GM03348 (cell line): ENCODE measurements at regions not wholly inside any gene's neighbourhood (a gene's known extent, or its start where the extent isn't known, plus 50 kb on each side); places are given as distances from the start of the nearest gene placed in this dataset.
A peak's percentile ranks its signal among the peaks of the same experiment; 100 is the strongest.
"Not testable (repeated sequence)": the region's sequence is repeated elsewhere in the genome, so short reads cannot be mapped to it uniquely, and the experiment has no call there.

Experiments used
- DNase-seq: peaks from one replicate; pipeline ENCODE4 v3.0.0; 2012; ENCODE audit warnings: low spot score

DNA sequence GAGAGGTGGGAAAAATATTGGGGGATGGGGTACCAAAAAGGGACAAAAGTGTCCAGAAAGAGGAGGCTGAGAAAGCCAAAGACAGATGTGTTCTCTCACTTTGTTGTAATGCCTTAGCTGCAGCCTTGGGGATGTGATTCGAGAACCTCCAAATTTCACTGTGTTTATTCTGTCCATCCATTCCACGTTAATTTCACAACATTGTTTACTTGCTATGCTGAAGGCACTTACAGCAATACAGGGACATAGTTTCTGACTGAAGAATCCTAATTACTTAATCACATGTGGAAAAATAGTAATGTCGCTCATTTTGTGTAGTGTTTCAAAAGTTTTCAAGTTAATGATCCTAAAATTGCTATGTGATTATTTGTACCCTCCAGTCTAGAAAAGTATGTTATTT, 146.2 kb upstream of the SLC38A2 start:
- DNase-seq = no peak

DNA sequence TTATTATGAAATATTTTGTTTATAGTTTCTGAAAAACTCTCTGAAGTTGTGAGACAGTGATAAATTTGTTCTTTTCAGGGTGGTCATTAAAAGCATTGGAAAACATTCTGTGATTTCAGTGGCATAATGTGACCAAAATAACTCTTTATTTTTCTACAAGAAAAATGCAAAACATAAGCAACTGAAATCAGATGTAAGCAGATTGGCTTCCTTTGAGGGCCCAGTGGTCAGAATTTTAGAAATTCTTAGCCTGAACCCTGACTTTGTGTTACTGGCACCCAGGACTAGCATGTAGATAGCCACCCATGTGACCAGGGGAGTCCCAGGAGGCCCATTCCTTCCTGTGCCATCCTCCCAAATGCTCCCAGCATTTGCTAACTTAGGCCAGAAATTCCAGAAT, 145.6 kb upstream of the SLC38A2 start:
- DNase-seq = no peak

GRCh38 chr12:46517579-46517962, 145.0 kb upstream of the SLC38A2 start:
- DNase-seq = no peak

DNA sequence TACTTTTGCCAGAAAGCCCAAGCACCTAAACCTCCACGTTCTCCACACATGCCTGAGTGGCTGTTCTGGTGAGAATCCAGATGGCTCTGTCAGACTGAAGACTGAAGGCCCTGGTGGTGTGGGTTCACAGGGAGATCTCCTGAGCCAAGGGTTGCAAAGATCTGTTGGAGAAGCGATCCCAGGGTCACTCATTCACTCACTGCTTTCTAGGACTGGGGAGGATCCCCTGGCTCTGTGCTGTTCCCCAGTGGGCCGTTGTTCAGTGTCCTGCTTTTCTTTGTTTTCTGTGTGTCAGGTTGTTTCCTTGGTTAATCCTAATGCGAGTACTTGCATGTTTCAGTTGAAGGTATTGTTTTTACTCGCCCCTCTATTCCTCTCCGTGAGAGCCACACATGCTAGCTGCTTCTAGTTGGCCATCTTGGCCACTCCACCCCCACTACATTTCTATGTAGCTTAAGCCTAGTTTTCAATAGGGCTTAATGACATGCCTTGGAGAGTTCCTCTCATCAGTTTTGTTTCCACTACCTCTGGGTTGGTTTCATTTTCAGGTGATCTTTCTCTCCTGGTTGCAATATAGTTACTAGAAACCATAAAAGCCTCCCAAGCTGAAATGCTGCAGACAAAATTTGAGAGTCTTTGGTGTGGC, 144.5 kb upstream of the SLC38A2 start:
- DNase-seq = no peak

DNA sequence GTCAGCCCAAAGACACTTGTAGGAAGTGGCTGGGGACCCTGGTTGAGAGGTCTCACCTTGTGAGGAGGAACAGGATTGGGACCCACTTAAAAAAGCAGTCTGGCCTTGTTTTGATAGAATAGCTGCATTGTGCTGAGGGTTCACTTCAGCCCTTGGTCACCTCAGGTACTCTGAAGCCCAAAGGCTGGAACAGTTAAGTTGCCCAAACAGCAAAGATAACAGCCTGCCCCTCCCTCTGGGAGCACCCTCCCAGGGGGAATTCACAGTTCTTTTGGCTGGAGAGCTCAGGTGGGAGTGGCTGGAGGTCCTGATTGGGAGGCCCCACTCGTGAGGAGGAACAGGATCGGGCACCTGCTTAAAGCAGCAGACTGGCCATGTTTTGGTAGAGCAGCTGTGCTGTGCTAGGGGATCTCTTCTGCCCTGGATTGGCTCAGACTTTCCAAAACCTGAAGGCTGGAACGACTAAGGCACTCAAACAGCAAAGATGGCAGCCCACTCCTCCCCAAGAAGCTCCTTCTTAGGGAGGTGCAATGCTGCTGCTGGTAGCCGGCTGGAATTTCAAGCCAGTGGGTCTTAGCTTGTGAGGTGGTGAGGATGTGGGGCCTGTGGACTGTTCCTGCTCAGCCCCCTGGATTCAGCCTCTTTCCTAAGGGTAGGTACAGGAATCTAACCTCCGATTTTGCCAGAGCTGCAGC, 143.8 kb upstream of the SLC38A2 start:
- no peak for DNase-seq

- no peak for DNase-seq
Measured at GRCh38 chr12:46515829-46516228, 143.3 kb upstream of the SLC38A2 start.

GRCh38 chr12:46514886-46515285, 142.3 kb upstream of the SLC38A2 start:
- DNase-seq = no peak

DNA sequence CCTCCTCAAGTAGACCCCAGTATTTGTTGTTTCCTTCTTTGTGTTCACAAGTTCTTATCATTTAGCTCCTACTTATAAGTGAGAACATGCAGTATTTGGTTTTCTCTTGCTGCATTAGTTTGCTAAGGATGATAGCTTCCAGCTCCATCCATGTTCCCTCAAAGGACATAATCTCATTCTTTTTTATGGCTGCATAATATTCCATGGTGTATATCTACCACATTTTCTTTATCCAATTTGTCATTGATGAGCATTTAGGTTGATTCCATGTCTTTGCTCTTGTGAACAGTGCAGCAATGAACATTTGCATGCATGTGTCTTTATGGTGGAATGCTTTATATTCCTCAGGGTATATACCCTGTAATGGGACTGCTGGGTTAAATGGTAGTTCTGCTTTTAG, 137.7 kb upstream of the SLC38A2 start:
- not testable (repeated sequence) for DNase-seq

GRCh38 chr12:46509135-46509534, 136.6 kb upstream of the SLC38A2 start:
- DNase-seq = no peak

- no peak for DNase-seq
Measured at GRCh38 chr12:46508651-46509050, 136.1 kb upstream of the SLC38A2 start.

DNA sequence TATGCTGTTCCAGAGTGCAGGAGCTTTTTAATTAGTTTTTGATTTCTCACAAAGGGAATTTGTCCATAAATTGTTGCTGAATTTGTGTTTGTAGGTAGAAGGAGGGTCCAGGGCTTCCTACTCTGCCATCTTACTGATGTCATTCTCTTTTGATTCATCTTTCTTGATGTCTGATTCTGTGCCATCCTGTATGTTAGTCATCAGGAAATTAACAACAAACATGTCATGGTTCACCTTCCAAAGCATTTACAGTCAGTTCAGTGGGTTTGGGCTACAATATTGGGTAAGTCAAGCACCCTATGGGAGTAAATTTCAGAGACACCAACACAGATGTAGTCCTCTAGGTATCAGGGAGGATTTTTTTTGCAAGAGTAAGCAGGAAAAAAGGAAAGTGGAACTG, 135.2 kb upstream of the SLC38A2 start:
- no peak for DNase-seq

DNA sequence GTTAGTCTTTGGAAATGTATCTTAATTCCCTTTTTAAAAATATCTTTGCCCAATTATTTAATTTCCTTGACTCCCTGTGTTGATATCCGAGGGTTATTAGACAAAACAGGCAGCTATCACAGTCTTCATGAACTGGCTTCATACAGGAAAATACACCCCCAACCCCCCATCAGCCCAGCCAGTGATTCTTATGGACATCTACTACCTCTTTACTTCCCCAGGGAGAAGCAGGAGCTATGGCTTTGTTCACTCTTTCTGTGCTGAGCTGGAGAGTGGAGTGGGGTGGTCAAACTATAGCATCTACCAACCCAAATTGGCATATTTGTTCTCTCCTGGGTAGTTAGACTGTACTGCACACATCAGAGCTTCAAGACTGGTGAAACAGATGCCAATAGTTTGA, 134.4 kb upstream of the SLC38A2 start:
- no peak for DNase-seq

DNA sequence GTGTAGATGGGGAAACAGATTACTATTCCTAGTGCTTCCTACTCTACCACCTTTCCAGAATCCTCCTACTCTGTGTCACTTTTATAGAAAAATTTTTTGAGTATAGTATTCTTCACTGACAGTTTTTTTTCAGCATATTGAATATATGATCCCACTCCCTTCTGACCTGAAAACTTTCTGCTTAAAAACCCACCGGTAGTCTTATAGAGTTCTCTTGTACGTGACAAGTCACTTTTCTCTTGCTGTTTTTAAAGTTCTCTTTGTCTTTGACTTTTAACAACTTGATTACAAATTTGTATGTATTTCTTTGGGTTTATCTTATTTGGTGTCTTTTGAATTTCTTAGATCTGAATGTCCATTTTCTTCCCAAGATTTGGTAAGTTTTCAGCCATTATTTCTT, 133.6 kb upstream of the SLC38A2 start:
- DNase-seq = no peak

DNA sequence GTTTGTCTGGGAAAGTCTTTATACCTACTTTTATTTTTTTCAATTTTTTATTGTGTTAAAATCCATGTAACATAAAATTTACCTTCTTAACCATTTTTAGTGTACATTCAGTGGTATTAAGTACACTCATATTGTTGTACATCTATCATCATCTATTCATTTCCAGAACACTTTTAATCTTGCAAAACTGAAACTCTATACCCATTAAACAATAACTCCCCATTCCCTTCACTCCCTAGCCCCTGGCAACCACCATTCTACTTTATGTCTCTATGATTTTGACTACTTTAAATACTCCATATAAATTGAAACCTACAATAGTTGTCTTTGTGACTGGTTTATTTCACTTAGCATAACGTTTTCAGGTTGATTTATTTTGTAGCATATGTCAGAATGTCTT, 131.9 kb upstream of the SLC38A2 start:
- no peak for DNase-seq

DNA sequence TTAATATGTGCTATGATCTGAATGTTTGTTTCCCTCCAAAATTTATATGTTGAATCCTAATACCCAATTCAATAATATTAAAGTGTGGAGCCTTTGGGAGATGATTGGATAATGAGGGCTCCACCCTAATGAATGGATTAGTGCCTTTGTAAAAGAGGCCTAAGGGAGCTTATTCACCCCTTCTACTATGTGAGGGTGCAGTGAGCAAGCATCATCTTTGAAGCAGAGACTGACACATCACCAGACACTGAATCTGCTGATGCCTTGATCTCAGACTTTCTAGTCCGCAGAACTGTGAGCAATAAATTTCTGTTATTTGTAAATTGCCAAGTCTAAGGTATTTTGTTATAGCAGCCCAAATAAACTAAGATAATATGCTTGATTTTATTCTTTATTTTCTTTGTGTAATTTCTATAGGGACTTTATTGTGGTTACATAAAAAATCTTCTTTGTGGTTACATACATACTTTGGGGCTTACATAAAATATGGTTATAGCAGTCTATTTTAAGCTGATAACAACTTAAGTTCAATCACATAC, 131.1 kb upstream of the SLC38A2 start:
- no peak for DNase-seq

DNA sequence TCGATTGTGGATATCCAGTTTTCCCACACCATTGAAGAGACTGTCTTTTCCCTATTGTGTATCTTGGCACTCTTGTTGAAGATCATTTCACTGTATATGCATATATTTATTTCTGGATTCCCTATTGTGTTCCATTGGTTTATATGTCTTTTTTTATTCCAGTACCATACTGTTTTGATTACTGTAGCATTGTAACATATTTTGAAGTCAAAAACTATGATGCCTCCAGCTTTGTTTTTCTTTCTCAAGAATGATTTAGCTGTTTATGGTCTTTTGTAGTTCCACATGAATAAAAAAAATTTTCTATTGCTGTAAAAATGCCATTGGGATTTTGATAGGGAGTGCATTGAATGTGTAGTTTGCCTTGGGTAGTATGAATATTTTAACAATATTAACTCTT, 128.1 kb upstream of the SLC38A2 start:
- no peak for DNase-seq

- no peak for DNase-seq
Measured at GRCh38 chr12:46499901-46500300, 127.3 kb upstream of the SLC38A2 start.

DNA sequence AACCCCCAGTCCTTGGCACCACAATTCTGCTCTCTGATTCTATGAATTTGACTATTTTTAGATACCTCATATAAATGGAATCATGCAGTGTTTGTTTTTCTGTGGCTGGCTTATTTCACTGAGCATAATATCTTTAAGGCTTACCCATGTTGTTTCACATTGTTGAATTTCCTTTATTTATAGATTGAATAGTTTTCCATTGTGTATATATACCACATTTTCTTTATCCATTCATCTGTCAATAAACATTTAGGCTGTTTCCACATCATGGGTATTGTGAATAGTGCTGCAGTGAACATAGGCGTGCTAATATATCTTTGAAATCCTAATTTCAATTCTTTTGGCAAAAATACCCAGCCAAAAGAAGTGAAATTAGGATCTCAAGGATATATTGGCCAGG, 126.7 kb upstream of the SLC38A2 start:
- no peak for DNase-seq

GRCh38 chr12:46497739-46498138, 125.2 kb upstream of the SLC38A2 start:
- DNase-seq = no peak

GRCh38 chr12:46494424-46494823, 121.9 kb upstream of the SLC38A2 start:
- DNase-seq = peak; percentile 70

DNA sequence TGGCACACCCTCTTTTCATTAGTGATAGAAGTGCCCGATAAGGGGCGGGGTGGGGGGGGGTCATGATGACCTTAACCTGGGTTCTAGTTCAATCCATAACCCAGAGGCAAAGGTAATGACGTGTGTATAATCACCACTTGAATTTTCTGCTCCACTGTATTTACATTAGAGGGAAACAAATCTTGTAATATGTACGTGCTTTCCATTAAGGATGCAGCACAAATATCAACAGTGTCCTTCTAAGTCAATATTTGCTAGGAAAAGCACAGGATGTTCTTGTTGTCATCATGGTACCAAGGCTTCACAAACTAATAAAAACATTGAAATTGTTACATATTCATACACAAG, 121.2 kb upstream of the SLC38A2 start:
- no peak for DNase-seq

GRCh38 chr12:46493150-46493833, 120.7 kb upstream of the SLC38A2 start:
- DNase-seq = no peak

- DNase-seq = no peak
Measured at GRCh38 chr12:46492471-46493085, 120.0 kb upstream of the SLC38A2 start.
